GM18520 (cell line): ENCODE measurements at regions not wholly inside any gene's neighbourhood (a gene's known extent, or its start where the extent isn't known, plus 50 kb on each side); places are given as distances from the start of the nearest gene placed in this dataset.

Experiments
- ATAC-seq: cut with Tn5 transposase; IDR thresholded peaks from one replicate; pipeline ENCODE4 v1.9.1; 2021; ENCODE audit not compliant: unreplicated experiment

- no peak for ATAC-seq
These were observed 63.5 kb downstream of the ENC1 start for GRCh38 chr5:74576941-74577456.

GRCh38 chr5:74575741-74576538 is 64.6 kb downstream of the ENC1 start:
- no peak for ATAC-seq

- ATAC-seq = no peak
These were observed 70.3 kb downstream of the ENC1 start for GRCh38 chr5:74570250-74570649.

GRCh38 chr5:74567411-74567995 is 73.0 kb downstream of the ENC1 start:
- ATAC-seq = no peak

GRCh38 chr5:74562122-74562521 is 78.4 kb downstream of the ENC1 start:
- no peak for ATAC-seq

- no peak for ATAC-seq
These were observed 80.3 kb downstream of the ENC1 start for GRCh38 chr5:74560245-74560644.

- ATAC-seq = no peak
These were observed 83.6 kb downstream of the ENC1 start for GRCh38 chr5:74556631-74557595.

- ATAC-seq = no peak
These were observed 84.5 kb downstream of the ENC1 start for GRCh38 chr5:74556006-74556405.

GRCh38 chr5:74552101-74552500 is 88.4 kb downstream of the ENC1 start:
- no peak for ATAC-seq

GRCh38 chr5:74550927-74551326 is 89.6 kb downstream of the ENC1 start:
- no peak for ATAC-seq

- no peak for ATAC-seq
These were observed 91.1 kb downstream of the ENC1 start for GRCh38 chr5:74549384-74549783.

- ATAC-seq = no peak
These were observed 93.7 kb downstream of the ENC1 start for GRCh38 chr5:74546796-74547195.

GRCh38 chr5:74544811-74545210 is 95.7 kb downstream of the ENC1 start:
- ATAC-seq = no peak

- no peak for ATAC-seq
These were observed 97.1 kb downstream of the ENC1 start for GRCh38 chr5:74543162-74543995.

GRCh38 chr5:74542482-74542881 is 98.0 kb downstream of the ENC1 start:
- ATAC-seq = no peak

GRCh38 chr5:74541381-74541781 is 99.1 kb downstream of the ENC1 start:
- no peak for ATAC-seq

GRCh38 chr5:74540622-74541021 is 99.9 kb downstream of the ENC1 start:
- no peak for ATAC-seq

- ATAC-seq = no peak
These were observed 100.5 kb downstream of the ENC1 start for GRCh38 chr5:74539986-74540385.

GRCh38 chr5:74538206-74538661 is 102.3 kb downstream of the ENC1 start:
- no peak for ATAC-seq

GRCh38 chr5:74536658-74537057 is 103.9 kb downstream of the ENC1 start:
- ATAC-seq = no peak
